B cell (primary cell): ENCODE measurements at regions not wholly inside any gene's neighbourhood (a gene's known extent, or its start where the extent isn't known, plus 50 kb on each side); places are given as distances from the start of the nearest gene placed in this dataset.

ENCODE experiments used
- CTCF ChIP-seq: fragments of 200-600 bp; IDR thresholded peaks from one replicate; pipeline ENCODE4 v1.8.0; 2022; ENCODE audit warnings: antibody characterized with exemption, mild to moderate bottlenecking
- EZH2 ChIP-seq: IDR thresholded peaks from 2 replicates; pipeline ENCODE4 v1.6.1; 2012; ENCODE audit warnings: borderline replicate concordance, low read depth, mild to moderate bottlenecking, moderate library complexity, low read length; ENCODE audit not compliant: insufficient read depth, poor library complexity, severe bottlenecking

- TF ChIP-seq CTCF (no peak), EZH2 (no peak)
These were observed 361.5 kb downstream of the DSEL start for GRCh38 chr18:67154979-67155378.
